ENCODE measurements at regions not wholly inside any gene's neighbourhood (a gene's known extent, or its start where the extent isn't known, plus 50 kb on each side); places are given as distances from the start of the nearest gene placed in this dataset.

DNA sequence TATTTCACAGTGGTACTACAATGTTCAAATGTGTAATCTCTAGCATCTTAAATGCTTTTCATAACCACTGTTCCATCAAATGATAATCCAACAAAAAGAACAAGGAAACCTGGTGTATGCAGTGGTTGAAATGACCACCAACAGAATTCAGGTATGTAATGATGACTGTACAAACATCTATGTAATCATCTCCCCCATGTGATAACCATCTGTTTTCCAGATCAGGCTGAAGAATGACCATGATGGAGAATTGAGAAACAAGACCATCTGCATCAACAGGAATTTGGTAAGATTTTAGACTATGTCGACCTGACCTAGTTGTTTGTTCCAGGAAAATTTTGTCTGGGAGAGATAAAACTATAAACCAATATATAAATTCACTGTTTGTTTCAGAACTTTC, 81.3 kb upstream of the ASCC3 start:
- no peak for TF ChIP-seq POLR2A (IDR thresholded peaks at IDR 0.05; ENCODE audit: low read depth, low read length)
- no peak for TF ChIP-seq TAF1 (IDR thresholded peaks at IDR 0.05; ENCODE audit: borderline replicate concordance, low read depth, low read length)

Data from GM12892 (cell line).